ENCODE measurements at regions not wholly inside any gene's neighbourhood (a gene's known extent, or its start where the extent isn't known, plus 50 kb on each side); places are given as distances from the start of the nearest gene placed in this dataset.

DNA sequence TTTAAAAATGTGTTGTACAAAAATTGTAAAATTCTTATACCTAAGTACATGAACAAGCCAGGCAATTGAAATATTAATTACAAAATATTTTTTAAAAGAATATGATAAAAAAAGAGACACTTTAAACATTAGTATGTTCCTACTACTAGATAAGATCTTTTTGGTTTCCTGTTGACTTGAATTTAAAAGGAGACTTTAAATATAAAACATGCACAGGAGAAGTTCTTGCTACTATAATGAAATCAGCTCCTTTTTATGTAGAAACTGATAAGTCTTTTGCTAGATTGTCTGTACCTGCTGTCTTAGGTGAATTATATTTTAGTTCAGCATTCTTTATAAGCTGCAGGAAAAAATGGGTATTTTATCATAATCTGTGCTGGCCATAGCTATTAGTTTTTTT lies 140.2 kb downstream of the TNFSF13B start:
- TF ChIP-seq EP300 (IDR thresholded peaks at IDR 0.05), result no peak
- TF ChIP-seq POLR2A (IDR thresholded peaks at IDR 0.05), result no peak
- TF ChIP-seq, protein P1, sequence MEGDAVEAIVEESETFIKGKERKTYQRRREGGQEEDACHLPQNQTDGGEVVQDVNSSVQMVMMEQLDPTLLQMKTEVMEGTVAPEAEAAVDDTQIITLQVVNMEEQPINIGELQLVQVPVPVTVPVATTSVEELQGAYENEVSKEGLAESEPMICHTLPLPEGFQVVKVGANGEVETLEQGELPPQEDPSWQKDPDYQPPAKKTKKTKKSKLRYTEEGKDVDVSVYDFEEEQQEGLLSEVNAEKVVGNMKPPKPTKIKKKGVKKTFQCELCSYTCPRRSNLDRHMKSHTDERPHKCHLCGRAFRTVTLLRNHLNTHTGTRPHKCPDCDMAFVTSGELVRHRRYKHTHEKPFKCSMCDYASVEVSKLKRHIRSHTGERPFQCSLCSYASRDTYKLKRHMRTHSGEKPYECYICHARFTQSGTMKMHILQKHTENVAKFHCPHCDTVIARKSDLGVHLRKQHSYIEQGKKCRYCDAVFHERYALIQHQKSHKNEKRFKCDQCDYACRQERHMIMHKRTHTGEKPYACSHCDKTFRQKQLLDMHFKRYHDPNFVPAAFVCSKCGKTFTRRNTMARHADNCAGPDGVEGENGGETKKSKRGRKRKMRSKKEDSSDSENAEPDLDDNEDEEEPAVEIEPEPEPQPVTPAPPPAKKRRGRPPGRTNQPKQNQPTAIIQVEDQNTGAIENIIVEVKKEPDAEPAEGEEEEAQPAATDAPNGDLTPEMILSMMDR (IDR thresholded peaks at IDR 0.05), result no peak
- TF ChIP-seq POLR2AphosphoS5 (IDR thresholded peaks at IDR 0.05), result no peak
